Neural cell (in vitro differentiated cells): ENCODE measurements at regions not wholly inside any gene's neighbourhood (a gene's known extent, or its start where the extent isn't known, plus 50 kb on each side); places are given as distances from the start of the nearest gene placed in this dataset.

ENCODE experiments used
- EZH2 ChIP-seq: fragments of 200-600, 300-800 bp; shearing (Covaris generic), sonication (generic); IDR thresholded peaks from 2 replicates; pipeline ENCODE4 v1.6.1; 2014; ENCODE audit warnings: antibody characterized with exemption, low read length, borderline replicate concordance, mild to moderate bottlenecking; ENCODE audit not compliant: insufficient read depth, poor library complexity, severe bottlenecking
- POLR2AphosphoS5 ChIP-seq: IDR thresholded peaks from 2 replicates; pipeline ENCODE4 v1.6.1; 2012
- RAD21 ChIP-seq: fragments of 450-650 bp; conservative IDR thresholded peaks from 2 replicates; pipeline ENCODE4 v1.6.1; 2014; ENCODE audit warnings: antibody characterized with exemption, mild to moderate bottlenecking, moderate library complexity
- TAF1 ChIP-seq: IDR thresholded peaks from 2 replicates; pipeline ENCODE4 v1.6.1; 2012; ENCODE audit warnings: low read depth
- TF ChIP-seq, protein P1 (sequence below): fragments of 450-650 bp; IDR thresholded peaks from 2 replicates; pipeline ENCODE4 v1.5.1; 2014; ENCODE audit warnings: antibody characterized with exemption, mild to moderate bottlenecking, moderate library complexity; ENCODE audit not compliant: poor library complexity, severe bottlenecking

DNA sequence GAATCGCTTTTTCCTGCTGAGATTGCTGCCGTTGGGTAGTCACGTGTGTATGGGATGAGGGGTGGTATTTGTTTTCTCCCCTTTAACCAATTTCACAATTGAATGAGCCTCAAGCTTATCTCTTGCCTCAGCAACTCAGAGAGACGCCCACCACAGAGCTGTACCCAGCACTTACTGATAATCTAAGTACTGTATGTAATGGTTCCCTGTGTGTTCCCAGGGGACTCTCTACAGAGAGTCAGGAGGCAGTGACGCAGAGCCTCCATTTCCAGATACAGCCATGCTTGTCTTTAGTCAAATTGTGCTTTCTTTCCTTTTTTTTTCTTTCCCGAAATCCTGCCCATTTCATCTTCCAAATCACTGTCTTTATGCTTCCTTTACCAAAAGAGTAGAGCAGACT lies 1102.1 kb upstream of the KLHL29 start:
- TF ChIP-seq, protein P1, sequence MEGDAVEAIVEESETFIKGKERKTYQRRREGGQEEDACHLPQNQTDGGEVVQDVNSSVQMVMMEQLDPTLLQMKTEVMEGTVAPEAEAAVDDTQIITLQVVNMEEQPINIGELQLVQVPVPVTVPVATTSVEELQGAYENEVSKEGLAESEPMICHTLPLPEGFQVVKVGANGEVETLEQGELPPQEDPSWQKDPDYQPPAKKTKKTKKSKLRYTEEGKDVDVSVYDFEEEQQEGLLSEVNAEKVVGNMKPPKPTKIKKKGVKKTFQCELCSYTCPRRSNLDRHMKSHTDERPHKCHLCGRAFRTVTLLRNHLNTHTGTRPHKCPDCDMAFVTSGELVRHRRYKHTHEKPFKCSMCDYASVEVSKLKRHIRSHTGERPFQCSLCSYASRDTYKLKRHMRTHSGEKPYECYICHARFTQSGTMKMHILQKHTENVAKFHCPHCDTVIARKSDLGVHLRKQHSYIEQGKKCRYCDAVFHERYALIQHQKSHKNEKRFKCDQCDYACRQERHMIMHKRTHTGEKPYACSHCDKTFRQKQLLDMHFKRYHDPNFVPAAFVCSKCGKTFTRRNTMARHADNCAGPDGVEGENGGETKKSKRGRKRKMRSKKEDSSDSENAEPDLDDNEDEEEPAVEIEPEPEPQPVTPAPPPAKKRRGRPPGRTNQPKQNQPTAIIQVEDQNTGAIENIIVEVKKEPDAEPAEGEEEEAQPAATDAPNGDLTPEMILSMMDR: no peak
- no peak for TF ChIP-seq POLR2AphosphoS5
- no peak for TF ChIP-seq TAF1
- no peak for TF ChIP-seq EZH2
- TF ChIP-seq RAD21: no peak
